ENCODE measurements at regions not wholly inside any gene's neighbourhood (a gene's known extent, or its start where the extent isn't known, plus 50 kb on each side); places are given as distances from the start of the nearest gene placed in this dataset.

DNA sequence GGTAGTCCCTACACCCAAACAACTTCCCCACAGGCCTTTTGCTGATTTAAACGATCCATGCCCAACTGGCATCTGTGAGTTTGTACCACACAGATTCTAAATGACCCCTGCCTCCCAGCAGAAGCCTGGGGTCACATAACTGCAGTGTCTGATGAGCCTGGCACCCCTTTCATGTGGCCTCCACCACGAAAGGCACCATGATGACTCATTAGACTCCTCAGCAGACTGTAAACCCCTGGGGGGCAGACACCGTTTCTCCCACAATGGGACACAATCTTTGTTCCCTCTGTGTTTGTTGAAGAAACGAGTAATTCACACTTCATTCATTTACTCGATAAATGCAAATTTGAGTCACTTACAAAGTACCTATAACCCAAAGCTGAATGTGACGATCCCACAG is 81.6 kb downstream of the CCDC185 start:
- TF ChIP-seq, protein P1, sequence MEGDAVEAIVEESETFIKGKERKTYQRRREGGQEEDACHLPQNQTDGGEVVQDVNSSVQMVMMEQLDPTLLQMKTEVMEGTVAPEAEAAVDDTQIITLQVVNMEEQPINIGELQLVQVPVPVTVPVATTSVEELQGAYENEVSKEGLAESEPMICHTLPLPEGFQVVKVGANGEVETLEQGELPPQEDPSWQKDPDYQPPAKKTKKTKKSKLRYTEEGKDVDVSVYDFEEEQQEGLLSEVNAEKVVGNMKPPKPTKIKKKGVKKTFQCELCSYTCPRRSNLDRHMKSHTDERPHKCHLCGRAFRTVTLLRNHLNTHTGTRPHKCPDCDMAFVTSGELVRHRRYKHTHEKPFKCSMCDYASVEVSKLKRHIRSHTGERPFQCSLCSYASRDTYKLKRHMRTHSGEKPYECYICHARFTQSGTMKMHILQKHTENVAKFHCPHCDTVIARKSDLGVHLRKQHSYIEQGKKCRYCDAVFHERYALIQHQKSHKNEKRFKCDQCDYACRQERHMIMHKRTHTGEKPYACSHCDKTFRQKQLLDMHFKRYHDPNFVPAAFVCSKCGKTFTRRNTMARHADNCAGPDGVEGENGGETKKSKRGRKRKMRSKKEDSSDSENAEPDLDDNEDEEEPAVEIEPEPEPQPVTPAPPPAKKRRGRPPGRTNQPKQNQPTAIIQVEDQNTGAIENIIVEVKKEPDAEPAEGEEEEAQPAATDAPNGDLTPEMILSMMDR (tag by site-specific recombination; IDR thresholded peaks at IDR 0.05) = no peak
- TF ChIP-seq MZF1 (tag by site-specific recombination; IDR thresholded peaks at IDR 0.05; ENCODE audit: borderline replicate concordance) (no peak), ZNF747 (tag by site-specific recombination; IDR thresholded peaks at IDR 0.05) (no peak), ZNF155 (tag by site-specific recombination; IDR thresholded peaks at IDR 0.05) (no peak), ZNF768 (tag by site-specific recombination; IDR thresholded peaks at IDR 0.05) (no peak), ZFP37 (tag by site-specific recombination; IDR thresholded peaks at IDR 0.05) (no peak), ZFHX2 (tag by site-specific recombination; conservative IDR thresholded peaks at IDR 0.05) (no peak), ZNF776 (tag by site-specific recombination; IDR thresholded peaks at IDR 0.05; ENCODE audit: borderline replicate concordance) (no peak)
- TF ChIP-seq, protein P2, sequence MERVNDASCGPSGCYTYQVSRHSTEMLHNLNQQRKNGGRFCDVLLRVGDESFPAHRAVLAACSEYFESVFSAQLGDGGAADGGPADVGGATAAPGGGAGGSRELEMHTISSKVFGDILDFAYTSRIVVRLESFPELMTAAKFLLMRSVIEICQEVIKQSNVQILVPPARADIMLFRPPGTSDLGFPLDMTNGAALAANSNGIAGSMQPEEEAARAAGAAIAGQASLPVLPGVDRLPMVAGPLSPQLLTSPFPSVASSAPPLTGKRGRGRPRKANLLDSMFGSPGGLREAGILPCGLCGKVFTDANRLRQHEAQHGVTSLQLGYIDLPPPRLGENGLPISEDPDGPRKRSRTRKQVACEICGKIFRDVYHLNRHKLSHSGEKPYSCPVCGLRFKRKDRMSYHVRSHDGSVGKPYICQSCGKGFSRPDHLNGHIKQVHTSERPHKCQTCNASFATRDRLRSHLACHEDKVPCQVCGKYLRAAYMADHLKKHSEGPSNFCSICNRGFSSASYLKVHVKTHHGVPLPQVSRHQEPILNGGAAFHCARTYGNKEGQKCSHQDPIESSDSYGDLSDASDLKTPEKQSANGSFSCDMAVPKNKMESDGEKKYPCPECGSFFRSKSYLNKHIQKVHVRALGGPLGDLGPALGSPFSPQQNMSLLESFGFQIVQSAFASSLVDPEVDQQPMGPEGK (tag by site-specific recombination; IDR thresholded peaks at IDR 0.05) = no peak
- TF ChIP-seq, protein P3, sequence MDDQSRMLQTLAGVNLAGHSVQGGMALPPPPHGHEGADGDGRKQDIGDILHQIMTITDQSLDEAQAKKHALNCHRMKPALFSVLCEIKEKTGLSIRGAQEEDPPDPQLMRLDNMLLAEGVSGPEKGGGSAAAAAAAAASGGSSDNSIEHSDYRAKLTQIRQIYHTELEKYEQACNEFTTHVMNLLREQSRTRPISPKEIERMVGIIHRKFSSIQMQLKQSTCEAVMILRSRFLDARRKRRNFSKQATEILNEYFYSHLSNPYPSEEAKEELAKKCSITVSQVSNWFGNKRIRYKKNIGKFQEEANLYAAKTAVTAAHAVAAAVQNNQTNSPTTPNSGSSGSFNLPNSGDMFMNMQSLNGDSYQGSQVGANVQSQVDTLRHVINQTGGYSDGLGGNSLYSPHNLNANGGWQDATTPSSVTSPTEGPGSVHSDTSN (CRISPR knock-in tag; IDR thresholded peaks at IDR 0.05) = no peak

Measured in HEK293 (cell line).